Lower leg skin (tissue), 3 donors: ENCODE measurements at regions not wholly inside any gene's neighbourhood (a gene's known extent, or its start where the extent isn't known, plus 50 kb on each side); places are given as distances from the start of the nearest gene placed in this dataset.

Source experiments
- POLR2A ChIP-seq, 2 donors: fragments of 450-650 bp; IDR thresholded peaks; one replicate each; pipeline ENCODE4 v1.6.1; 2016 to 2017; ENCODE audit warnings: antibody characterized with exemption in 2 of 2, mild to moderate bottlenecking in 1 of 2, moderate library complexity in 1 of 2
- TF ChIP-seq, protein P1 (sequence below), 3 donors: fragments of 450-650 bp; IDR thresholded peaks; one replicate each; pipeline ENCODE4 v1.5.1; 2016; ENCODE audit warnings: antibody characterized with exemption in 3 of 3, mild to moderate bottlenecking in 3 of 3, moderate library complexity in 2 of 3

DNA sequence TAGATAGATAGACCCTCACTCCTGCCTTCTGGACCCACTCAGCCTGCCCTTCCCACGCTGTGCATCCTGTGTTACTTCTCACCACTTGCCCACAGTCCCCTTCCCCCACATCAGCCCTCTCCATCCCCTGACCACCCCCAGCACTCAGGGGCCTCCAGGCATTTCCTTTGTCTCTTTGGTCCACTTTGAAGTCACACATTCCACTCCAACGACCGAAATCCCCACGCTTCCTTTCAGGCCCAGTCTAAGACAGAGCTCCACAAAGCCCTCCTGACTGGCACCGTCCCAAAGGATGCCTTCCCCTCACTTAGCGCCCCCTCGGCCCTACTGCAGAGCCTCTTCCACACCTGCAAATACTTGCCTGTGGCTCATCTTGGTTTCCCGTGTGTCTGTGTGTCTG lies 83.8 kb downstream of the FOXF2 start:
- TF ChIP-seq POLR2A (IDR thresholded peaks at IDR 0.05), result no peak
- TF ChIP-seq, protein P1, sequence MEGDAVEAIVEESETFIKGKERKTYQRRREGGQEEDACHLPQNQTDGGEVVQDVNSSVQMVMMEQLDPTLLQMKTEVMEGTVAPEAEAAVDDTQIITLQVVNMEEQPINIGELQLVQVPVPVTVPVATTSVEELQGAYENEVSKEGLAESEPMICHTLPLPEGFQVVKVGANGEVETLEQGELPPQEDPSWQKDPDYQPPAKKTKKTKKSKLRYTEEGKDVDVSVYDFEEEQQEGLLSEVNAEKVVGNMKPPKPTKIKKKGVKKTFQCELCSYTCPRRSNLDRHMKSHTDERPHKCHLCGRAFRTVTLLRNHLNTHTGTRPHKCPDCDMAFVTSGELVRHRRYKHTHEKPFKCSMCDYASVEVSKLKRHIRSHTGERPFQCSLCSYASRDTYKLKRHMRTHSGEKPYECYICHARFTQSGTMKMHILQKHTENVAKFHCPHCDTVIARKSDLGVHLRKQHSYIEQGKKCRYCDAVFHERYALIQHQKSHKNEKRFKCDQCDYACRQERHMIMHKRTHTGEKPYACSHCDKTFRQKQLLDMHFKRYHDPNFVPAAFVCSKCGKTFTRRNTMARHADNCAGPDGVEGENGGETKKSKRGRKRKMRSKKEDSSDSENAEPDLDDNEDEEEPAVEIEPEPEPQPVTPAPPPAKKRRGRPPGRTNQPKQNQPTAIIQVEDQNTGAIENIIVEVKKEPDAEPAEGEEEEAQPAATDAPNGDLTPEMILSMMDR (IDR thresholded peaks at IDR 0.05), result no peak
